ENCODE measurements at regions not wholly inside any gene's neighbourhood (a gene's known extent, or its start where the extent isn't known, plus 50 kb on each side); places are given as distances from the start of the nearest gene placed in this dataset.

GRCh38 chr1:198878566-198878965 is 239.7 kb downstream of the PTPRC start:
- H3K36me3 Mint-ChIP-seq, result peaks cover 38% of the 10 kb centered on the region
- peaks cover 9% of the 10 kb centered on the region for H3K4me1 Mint-ChIP-seq (ENCODE audit: unreplicated experiment)
- no peak for DNase-seq (ENCODE audit: extremely low spot score, unreplicated experiment)
- no peak overlapping the region for H3K4me3 Mint-ChIP-seq
- H3K27ac Mint-ChIP-seq, result no peak overlapping the region
- H3K9me3 Mint-ChIP-seq, result peaks cover 6% of the 10 kb centered on the region
- H3K27me3 Mint-ChIP-seq, result no peaks in the 10 kb centered on the region
- TF ChIP-seq CTCF (conservative IDR thresholded peaks at IDR 0.05), result no peak

GRCh38 chr1:198879711-198880306 is 241.0 kb downstream of the PTPRC start:
- Mint-ChIP-seq H3K27ac (no peak overlapping the region), H3K4me3 (no peak overlapping the region), H3K36me3 (peaks cover 32% of the 10 kb centered on the region), H3K4me1 (ENCODE audit: unreplicated experiment) (peaks cover 9% of the 10 kb centered on the region), H3K27me3 (no peaks in the 10 kb centered on the region), H3K9me3 (peaks cover 6% of the 10 kb centered on the region)
- no peak for DNase-seq (ENCODE audit: extremely low spot score, unreplicated experiment)
- TF ChIP-seq CTCF (conservative IDR thresholded peaks at IDR 0.05), result no peak

GRCh38 chr1:198880397-198880796 is 241.6 kb downstream of the PTPRC start:
- Mint-ChIP-seq H3K27me3 (no peaks in the 10 kb centered on the region), H3K4me3 (no peak overlapping the region), H3K9me3 (peaks cover 6% of the 10 kb centered on the region), H3K36me3 (peaks cover 28% of the 10 kb centered on the region), H3K27ac (no peak overlapping the region), H3K4me1 (ENCODE audit: unreplicated experiment) (peaks cover 9% of the 10 kb centered on the region)
- no peak for DNase-seq (ENCODE audit: extremely low spot score, unreplicated experiment)
- TF ChIP-seq CTCF (conservative IDR thresholded peaks at IDR 0.05), result no peak

- Mint-ChIP-seq H3K9me3 (peaks cover 6% of the 10 kb centered on the region), H3K36me3 (peaks cover 28% of the 10 kb centered on the region), H3K27me3 (no peaks in the 10 kb centered on the region), H3K27ac (peak overlapping the region; percentile 26), H3K4me3 (no peak overlapping the region), H3K4me1 (ENCODE audit: unreplicated experiment) (peaks cover 9% of the 10 kb centered on the region)
- no peak for TF ChIP-seq CTCF (conservative IDR thresholded peaks at IDR 0.05)
- DNase-seq (ENCODE audit: extremely low spot score, unreplicated experiment), result no peak
Observed at GRCh38 chr1:198880818-198881597, 242.2 kb downstream of the PTPRC start.

GRCh38 chr1:198883184-198883583 is 244.3 kb downstream of the PTPRC start:
- no peak for TF ChIP-seq CTCF (conservative IDR thresholded peaks at IDR 0.05)
- peaks cover 29% of the 10 kb centered on the region for H3K36me3 Mint-ChIP-seq
- H3K27me3 Mint-ChIP-seq, result no peaks in the 10 kb centered on the region
- H3K4me3 Mint-ChIP-seq, result no peak overlapping the region
- no peak overlapping the region for H3K27ac Mint-ChIP-seq
- DNase-seq (ENCODE audit: extremely low spot score, unreplicated experiment), result no peak
- H3K9me3 Mint-ChIP-seq, result peaks cover 6% of the 10 kb centered on the region
- peaks cover 4% of the 10 kb centered on the region for H3K4me1 Mint-ChIP-seq (ENCODE audit: unreplicated experiment)

Data from type B pancreatic cell (in vitro differentiated cells).